K562 (cell line): ENCODE measurements at regions not wholly inside any gene's neighbourhood (a gene's known extent, or its start where the extent isn't known, plus 50 kb on each side); places are given as distances from the start of the nearest gene placed in this dataset.

Experiments used
- ATAC-seq: fragments of 200-7000 bp; cut with Tn5 transposase; 3 replicates; pipeline ENCODE4 v1.9.1; 2020; ENCODE audit warnings: moderate library complexity
- BruUV-seq: library from RNA; stranded (reverse); fragments of 400-500 nt; replicated peaks from 2 replicates; lab custom pipeline; 2021; lab: Mats Ljungman, UMichigan
- CTCF ChIA-PET: fragments of 300-600 bp; formaldehyde crosslinking; extraction: SDS; loops from one replicate; lab custom pipeline; 2021; ENCODE audit warnings: low intra/inter-chr PET ratio; lab: Yijun Ruan, JAX
- POLR2A ChIA-PET: fragments of 300-600, 350-650 bp; sonication (Branson Sonifier 250); formaldehyde crosslinking; extraction: SDS; loops from one replicate; lab custom pipeline; 2021; ENCODE audit warnings: antibody characterized with exemption, inconsistent platforms; lab: Yijun Ruan, JAX
- DNase-seq, 4 experiments: peaks; one replicate each; pipeline versions ENCODE4 v3.0.0 to v3.0.0-alpha.2; 2011 to 2018; ENCODE audit warnings: low spot score in 3 of 4, mixed read lengths in 3 of 4; ENCODE audit errors: extremely low read depth in 1 of 4
- FAIRE-seq: peaks from 2 replicates; lab custom pipeline; 2011; peaks lifted over from hg19 to GRCh38; lab: Jason Lieb, UNC
- H2AFZ ChIP-seq: 2 replicates; pipeline ENCODE4 v1.6.0; 2011; ENCODE audit warnings: low read depth, low read length, control low read depth, inconsistent platforms
- H3K27ac ChIP-seq: fragments of 200-600 bp; 3 replicates; pipeline ENCODE4 v1.8.0; 2011; ENCODE audit warnings: low read depth, mild to moderate bottlenecking, control low read depth, inconsistent platforms, low read length, moderate library complexity, mixed read lengths; ENCODE audit errors: extremely low read depth
- H3K27me3 ChIP-seq, 2 experiments: fragments of 300-600 bp in 1 of 2; 2 replicates in 1 of 2; 3 replicates in 1 of 2; pipeline versions ENCODE4 v1.6.0 to v1.8.0; 2011; ENCODE audit warnings: inconsistent platforms in 2 of 2, low read length in 2 of 2, mild to moderate bottlenecking in 1 of 2, mixed read lengths in 1 of 2, moderate library complexity in 1 of 2; ENCODE audit not compliant: control insufficient read depth in 2 of 2, insufficient read depth in 2 of 2
- H3K36me3 ChIP-seq: fragments of 300-600 bp; 3 replicates; pipeline ENCODE4 v1.8.0; 2011; ENCODE audit warnings: mild to moderate bottlenecking, low read length, inconsistent platforms; ENCODE audit not compliant: control insufficient read depth, insufficient read depth
- H3K4me1 ChIP-seq, 2 experiments: fragments of 200-600 bp in 1 of 2; replicated peaks in 1 of 2; 2 replicates in 1 of 2; 3 replicates in 1 of 2; pipeline versions ENCODE4 v1.5.1 to v1.8.0; 2011; ENCODE audit warnings: inconsistent platforms in 2 of 2, low read length in 2 of 2, mild to moderate bottlenecking in 1 of 2, mixed read lengths in 1 of 2, moderate library complexity in 1 of 2; ENCODE audit not compliant: control insufficient read depth in 2 of 2, insufficient read depth in 2 of 2
- H3K4me2 ChIP-seq: 2 replicates; pipeline ENCODE4 v1.6.1; 2011; ENCODE audit warnings: low read length, control low read depth, inconsistent platforms, mixed read lengths; ENCODE audit not compliant: insufficient read depth
- H3K4me3 ChIP-seq: fragments of 200-600 bp; sonication (generic), shearing (Covaris generic); 2 replicates; pipeline ENCODE4 v1.5.1; 2016; ENCODE audit warnings: control low read depth, inconsistent platforms
- H3K79me2 ChIP-seq: fragments of 200-600 bp; 3 replicates; pipeline ENCODE4 v1.8.0; 2011; ENCODE audit warnings: low read length, inconsistent platforms; ENCODE audit not compliant: control insufficient read depth, insufficient read depth
- H3K9ac ChIP-seq, 2 experiments: 2 replicates each; pipeline versions ENCODE4 v1.6.0 to v1.6.1; 2011; ENCODE audit warnings: low read depth in 2 of 2, low read length in 2 of 2, control low read depth in 1 of 2, inconsistent platforms in 1 of 2, mild to moderate bottlenecking in 1 of 2, mixed read lengths in 1 of 2; ENCODE audit not compliant: insufficient read depth in 1 of 2
- H3K9me1 ChIP-seq: one replicate; pipeline ENCODE4 v1.6.0; 2011; ENCODE audit warnings: inconsistent platforms, mild to moderate bottlenecking, low read length, moderate library complexity; ENCODE audit not compliant: control insufficient read depth, insufficient read depth
- H3K9me3 ChIP-seq: replicated peaks from 2 replicates; pipeline ENCODE4 v1.5.1; 2011; ENCODE audit warnings: low read depth, low read length, inconsistent platforms; ENCODE audit not compliant: control insufficient read depth, insufficient read depth
- H4K20me1 ChIP-seq: replicated peaks from 2 replicates; pipeline ENCODE4 v1.6.1; 2011; ENCODE audit warnings: low read length, inconsistent platforms, mixed read lengths; ENCODE audit not compliant: control insufficient read depth, insufficient read depth
- BRCA1 ChIP-seq, 2 experiments: fragments of 450-650 bp in 1 of 2; sonication (generic) in 1 of 2; formaldehyde crosslinking in 1 of 2; IDR thresholded peaks; 2 replicates each; pipeline versions ENCODE4 v1.5.0 to v1.6.1; 2017 to 2020; ENCODE audit warnings: mild to moderate bottlenecking in 1 of 2, missing genetic modification reagents in 1 of 2
- GABPA ChIP-seq: fragments of 200-800 bp; sonication (Bioruptor generic); conservative IDR thresholded peaks from 2 replicates; pipeline ENCODE4 v1.6.1; 2016; ENCODE audit warnings: low read depth, missing genetic modification characterization, missing compliant biosample characterization
- HMG20A ChIP-seq: fragments of 450-650 bp; formaldehyde crosslinking; conservative IDR thresholded peaks from 2 replicates; pipeline ENCODE4 v1.4.0; 2020; ENCODE audit warnings: mild to moderate bottlenecking, mixed read lengths
- IFI16 ChIP-seq: fragments of 250-450 bp; sonication (Bioruptor Pico); IDR thresholded peaks from 2 replicates; pipeline ENCODE4 v2.1.2; 2022; ENCODE audit warnings: mild to moderate bottlenecking, inconsistent platforms
- MCM3 ChIP-seq: fragments of 450-650 bp; IDR thresholded peaks from 2 replicates; pipeline ENCODE4 v1.6.1; 2016
- MYC ChIP-seq, 2 experiments: fragments of 250-450 bp in 1 of 2; sonication (Bioruptor Pico) in 1 of 2; IDR thresholded peaks; 2 replicates each; pipeline versions ENCODE4 v1.5.1 to v1.6.1; 2012 to 2021; ENCODE audit warnings: low read depth in 2 of 2, borderline replicate concordance in 1 of 2, improper control_type of control experiment in 1 of 2, low read length in 1 of 2, mild to moderate bottlenecking in 1 of 2, moderate library complexity in 1 of 2
- NR1H2 ChIP-seq: sonication (generic); formaldehyde crosslinking; IDR thresholded peaks from 2 replicates; pipeline ENCODE4 v1.4.0; 2020; ENCODE audit warnings: mild to moderate bottlenecking, missing genetic modification reagents
- PTBP1 ChIP-seq: fragments of 200-400 bp; formaldehyde crosslinking; IDR thresholded peaks from 2 replicates; pipeline ENCODE4 v1.6.1; 2017; ENCODE audit warnings: low read depth, low read length
- SIN3A ChIP-seq, 2 experiments: fragments of 150-350 bp in 1 of 2; IDR thresholded peaks; 2 replicates each; pipeline ENCODE4 v1.6.1; 2011 to 2016; ENCODE audit warnings: borderline replicate concordance in 2 of 2, low read depth in 2 of 2, low read length in 2 of 2, mild to moderate bottlenecking in 2 of 2, moderate library complexity in 2 of 2; ENCODE audit not compliant: control insufficient read depth in 1 of 2
- TRIM28 ChIP-seq: fragments of 450-650 bp; IDR thresholded peaks from 2 replicates; pipeline ENCODE4 v1.6.1; 2017
- ZBTB17 ChIP-seq: fragments of 450-650 bp; formaldehyde crosslinking; IDR thresholded peaks from 2 replicates; pipeline ENCODE4 v1.4.0; 2020; ENCODE audit warnings: mild to moderate bottlenecking
- WGBS: fragments of 100-300 bp; shearing (Covaris generic); methylation state at CpG from one replicate; pipeline ENCODE4 v1.1.6; 2016; ENCODE audit warnings: low coverage, mixed read lengths; ENCODE audit not compliant: insufficient coverage; ENCODE audit errors: missing lambda C conversion rate; 5-methylcytosine and 5-hydroxymethylcytosine counted together
- in situ Hi-C: fragments of 300-500 bp; cut with MboI; formaldehyde crosslinking; loops from 4 replicates; pipeline ENCODE4 v1.15.0; 2018; ENCODE audit warnings: inconsistent platforms, mixed read lengths
- intact Hi-C: fragments of 100-400 bp; cut with micrococcal nuclease; formaldehyde crosslinking; loops from 2 replicates; pipeline ENCODE4 v1.14.2; 2022
- TF ChIP-seq, protein P1 (sequence below): IDR thresholded peaks from 2 replicates; pipeline ENCODE4 v1.6.1; 2011; ENCODE audit not compliant: insufficient read length; ENCODE audit errors: extremely low read depth
- TF ChIP-seq, protein P2 (sequence below): fragments of 250-450 bp; sonication (Bioruptor Pico); IDR thresholded peaks from 2 replicates; pipeline ENCODE4 v1.4.0; 2020; ENCODE audit warnings: mild to moderate bottlenecking
- TF ChIP-seq, protein P3 (sequence below), 2 experiments: fragments of 450-650 bp; IDR thresholded peaks; 2 replicates each; pipeline ENCODE4 v1.6.1; 2016

DNA sequence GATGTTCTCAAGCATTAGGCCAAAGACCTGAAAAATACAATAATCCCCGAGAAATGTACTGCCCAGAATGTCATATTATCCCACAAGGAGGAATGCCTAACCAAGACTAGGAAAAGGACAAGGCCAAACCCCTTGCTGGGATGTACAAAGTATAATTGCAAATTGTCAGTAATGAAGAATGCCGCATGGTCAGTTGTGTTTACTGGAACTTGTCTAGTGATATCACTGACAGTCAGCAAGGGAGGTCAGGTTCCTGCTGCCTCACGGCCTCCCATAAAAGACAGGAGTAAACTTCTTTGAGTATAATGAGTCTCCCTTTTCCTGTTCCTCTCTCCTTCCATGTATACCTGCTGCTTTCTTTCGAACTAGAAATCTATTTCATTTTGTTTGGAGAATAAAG is 222.8 kb downstream of the RHOU start:
- H4K20me1 ChIP-seq: no peaks in the 10 kb centered on the region; the same call in 1 of the 2 replicates
- no peak overlapping the region for H3K9ac ChIP-seq
- POLR2A ChIA-PET: interaction anchor here (1.6 kb wide), 1 partner anchor 32 kb away, joined by 3 read pairs; no protein-coding TSS in a partner anchor
- H3K4me3 ChIP-seq: no peak overlapping the region
- H3K9me3 ChIP-seq: no peaks in the 10 kb centered on the region
- H3K4me2 ChIP-seq: no peak overlapping the region
- H3K79me2 ChIP-seq: no peaks in the 10 kb centered on the region
- WGBS: 1% methylated on average over 4 of the region's 4 CpGs
- peaks cover 18 to 20% of the 10 kb centered on the region in 2 experiments; a peak in 4 of 5 replicates for H3K27me3 ChIP-seq
- H2AFZ ChIP-seq: no peak overlapping the region
- FAIRE-seq (no peak), DNase-seq (no peak), ATAC-seq (no peak)
- H3K4me1 ChIP-seq: no peaks in the 10 kb centered on the region
- no TSS peak for BruUV-seq
- no peaks in the 10 kb centered on the region for H3K9me1 ChIP-seq
- H3K36me3 ChIP-seq: no peaks in the 10 kb centered on the region
- H3K27ac ChIP-seq: no peak overlapping the region
- CTCF ChIA-PET: no interaction called here
- intact Hi-C loops (no loop called here), in situ Hi-C loops (no loop called here)
- TF ChIP-seq PTBP1 (no peak), MCM3 (no peak), HMG20A (CRISPR knock-in tag) (no peak), IFI16 (no peak), BRCA1 (IDR thresholded peaks at IDR 0.05) (no peak), BRCA1 (CRISPR knock-in tag; IDR thresholded peaks at IDR 0.05) (no peak), ZBTB17 (CRISPR knock-in tag) (no peak), MYC (IDR thresholded peaks at IDR 0.05; ENCODE audit: low read depth, low read length) (no peak), MYC (CRISPR knock-in tag; IDR thresholded peaks at IDR 0.05; ENCODE audit: borderline replicate concordance, low read depth) (no peak), GABPA (tag) (no peak), TRIM28 (no peak), SIN3A (IDR thresholded peaks at IDR 0.05; ENCODE audit: borderline replicate concordance in 2 of 2, control insufficient read depth in 1 of 2, low read depth in 2 of 2, low read length in 2 of 2) (no peak), NR1H2 (CRISPR knock-in tag) (no peak)
- TF ChIP-seq, protein P1, sequence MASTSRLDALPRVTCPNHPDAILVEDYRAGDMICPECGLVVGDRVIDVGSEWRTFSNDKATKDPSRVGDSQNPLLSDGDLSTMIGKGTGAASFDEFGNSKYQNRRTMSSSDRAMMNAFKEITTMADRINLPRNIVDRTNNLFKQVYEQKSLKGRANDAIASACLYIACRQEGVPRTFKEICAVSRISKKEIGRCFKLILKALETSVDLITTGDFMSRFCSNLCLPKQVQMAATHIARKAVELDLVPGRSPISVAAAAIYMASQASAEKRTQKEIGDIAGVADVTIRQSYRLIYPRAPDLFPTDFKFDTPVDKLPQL: no peak
- TF ChIP-seq, protein P2, sequence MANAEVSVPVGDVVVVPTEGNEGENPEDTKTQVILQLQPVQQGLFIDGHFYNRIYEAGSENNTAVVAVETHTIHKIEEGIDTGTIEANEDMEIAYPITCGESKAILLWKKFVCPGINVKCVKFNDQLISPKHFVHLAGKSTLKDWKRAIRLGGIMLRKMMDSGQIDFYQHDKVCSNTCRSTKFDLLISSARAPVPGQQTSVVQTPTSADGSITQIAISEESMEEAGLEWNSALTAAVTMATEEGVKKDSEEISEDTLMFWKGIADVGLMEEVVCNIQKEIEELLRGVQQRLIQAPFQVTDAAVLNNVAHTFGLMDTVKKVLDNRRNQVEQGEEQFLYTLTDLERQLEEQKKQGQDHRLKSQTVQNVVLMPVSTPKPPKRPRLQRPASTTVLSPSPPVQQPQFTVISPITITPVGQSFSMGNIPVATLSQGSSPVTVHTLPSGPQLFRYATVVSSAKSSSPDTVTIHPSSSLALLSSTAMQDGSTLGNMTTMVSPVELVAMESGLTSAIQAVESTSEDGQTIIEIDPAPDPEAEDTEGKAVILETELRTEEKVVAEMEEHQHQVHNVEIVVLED (CRISPR knock-in tag): no peak
- TF ChIP-seq, protein P3, sequence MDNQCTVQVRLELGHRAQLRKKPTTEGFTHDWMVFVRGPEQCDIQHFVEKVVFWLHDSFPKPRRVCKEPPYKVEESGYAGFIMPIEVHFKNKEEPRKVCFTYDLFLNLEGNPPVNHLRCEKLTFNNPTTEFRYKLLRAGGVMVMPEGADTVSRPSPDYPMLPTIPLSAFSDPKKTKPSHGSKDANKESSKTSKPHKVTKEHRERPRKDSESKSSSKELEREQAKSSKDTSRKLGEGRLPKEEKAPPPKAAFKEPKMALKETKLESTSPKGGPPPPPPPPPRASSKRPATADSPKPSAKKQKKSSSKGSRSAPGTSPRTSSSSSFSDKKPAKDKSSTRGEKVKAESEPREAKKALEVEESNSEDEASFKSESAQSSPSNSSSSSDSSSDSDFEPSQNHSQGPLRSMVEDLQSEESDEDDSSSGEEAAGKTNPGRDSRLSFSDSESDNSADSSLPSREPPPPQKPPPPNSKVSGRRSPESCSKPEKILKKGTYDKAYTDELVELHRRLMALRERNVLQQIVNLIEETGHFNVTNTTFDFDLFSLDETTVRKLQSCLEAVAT (IDR thresholded peaks at IDR 0.05): no peak
